ENCODE measurements at regions not wholly inside any gene's neighbourhood (a gene's known extent, or its start where the extent isn't known, plus 50 kb on each side); places are given as distances from the start of the nearest gene placed in this dataset.
"Not testable (repeated sequence)": the region's sequence is repeated elsewhere in the genome, so short reads cannot be mapped to it uniquely, and the experiment has no call there.

DNA sequence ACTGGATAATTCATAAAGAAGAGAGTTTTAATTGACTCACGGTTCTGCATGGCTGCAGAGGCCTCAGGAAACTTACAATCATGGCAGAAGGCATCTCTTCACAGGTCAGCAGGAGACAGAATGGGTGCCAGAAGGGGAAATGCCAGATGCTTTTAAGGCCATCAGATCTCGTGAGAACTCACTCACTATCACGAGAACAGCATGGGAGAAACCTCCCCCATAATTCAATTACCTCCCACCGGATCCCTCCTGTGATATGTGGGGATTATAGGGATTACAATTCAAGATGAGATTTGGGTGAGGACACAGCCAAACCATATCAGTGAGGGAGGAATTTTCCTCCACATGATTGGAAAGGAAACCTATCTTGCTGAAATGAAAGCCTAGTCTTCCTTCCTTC, 108.1 kb upstream of the TMEM132E start:
- not testable (repeated sequence) for DNase-seq

DNA sequence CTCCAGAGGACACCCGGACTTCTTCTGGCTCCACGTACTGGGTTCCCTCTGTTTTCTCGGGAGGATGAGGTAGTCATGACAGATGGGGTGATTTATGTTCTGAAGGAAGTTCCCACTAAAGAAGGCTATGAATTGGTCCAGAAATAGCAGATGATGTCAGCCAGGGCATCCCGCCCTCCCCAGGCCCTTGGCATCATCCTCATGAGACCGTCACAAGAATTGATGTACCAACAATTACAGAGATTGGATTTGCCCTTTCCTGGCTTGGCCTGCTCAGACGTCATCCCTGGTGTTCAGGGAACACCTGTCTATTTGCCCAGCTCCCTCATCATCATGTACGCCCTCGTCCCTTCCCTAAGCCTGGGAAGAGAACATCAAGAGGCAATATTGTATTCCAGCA, 102.8 kb upstream of the CCL1 start:
- DNase-seq = no peak

DNA sequence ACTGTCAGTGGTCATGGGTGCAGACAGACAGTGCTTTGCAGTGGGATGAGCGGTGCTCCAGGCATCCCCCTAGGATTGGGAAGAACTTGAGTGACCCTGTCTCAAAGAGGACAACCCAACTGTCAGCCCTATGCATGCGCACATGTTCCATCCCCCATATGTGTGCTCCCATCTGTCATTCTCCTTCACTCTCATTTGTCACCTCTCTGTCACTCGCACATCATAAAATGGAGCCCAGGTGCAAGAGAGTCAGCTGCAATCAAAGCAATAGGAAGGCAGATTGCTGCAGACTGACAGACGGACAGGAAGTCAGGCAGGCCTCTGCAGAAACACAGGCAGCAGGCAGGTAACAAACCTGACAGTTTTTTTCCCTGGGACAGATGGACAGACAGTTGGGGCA, 101.8 kb upstream of the CCL1 start:
- DNase-seq = no peak

DNA sequence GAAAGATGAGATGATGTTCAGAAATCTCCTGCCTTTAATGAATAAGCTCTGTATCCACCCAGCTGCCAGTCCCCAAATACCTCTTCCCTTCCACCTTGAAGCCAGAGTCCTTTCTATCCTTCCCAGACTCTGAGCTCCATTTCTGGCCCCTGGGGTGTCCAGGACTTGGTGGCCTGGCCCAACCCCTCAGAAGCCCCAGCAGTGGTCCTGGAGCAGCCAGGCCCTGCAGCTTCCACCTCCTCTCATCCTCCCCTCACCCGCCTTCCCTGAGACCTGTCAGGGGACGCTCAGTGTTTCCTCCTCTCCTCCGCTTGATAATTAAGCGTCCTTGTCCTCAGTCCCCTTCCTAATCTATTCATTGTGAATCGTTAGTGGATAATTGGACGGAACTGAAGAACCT, 95.2 kb upstream of the CCL1 start:
- DNase-seq = no peak

DNA sequence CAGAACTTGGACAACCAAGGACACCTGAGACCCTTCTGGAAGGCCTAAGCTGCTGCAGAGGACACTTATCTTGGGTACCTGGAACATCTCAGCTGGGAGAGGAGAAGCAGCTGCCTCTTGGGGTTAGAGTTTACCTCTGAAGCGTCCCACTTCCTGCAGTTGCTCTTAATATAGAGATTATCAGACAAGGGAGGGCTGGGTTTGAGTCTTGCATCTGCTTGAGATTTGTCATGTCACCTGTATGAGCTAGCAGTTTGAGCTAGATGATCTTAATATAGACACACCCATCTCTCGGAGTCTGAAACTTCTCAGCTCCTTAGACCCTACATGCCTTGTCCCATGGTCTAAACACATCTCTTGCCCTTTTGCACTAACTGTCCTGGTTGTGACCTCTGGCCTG, 93.1 kb upstream of the CCL1 start:
- DNase-seq = no peak

DNA sequence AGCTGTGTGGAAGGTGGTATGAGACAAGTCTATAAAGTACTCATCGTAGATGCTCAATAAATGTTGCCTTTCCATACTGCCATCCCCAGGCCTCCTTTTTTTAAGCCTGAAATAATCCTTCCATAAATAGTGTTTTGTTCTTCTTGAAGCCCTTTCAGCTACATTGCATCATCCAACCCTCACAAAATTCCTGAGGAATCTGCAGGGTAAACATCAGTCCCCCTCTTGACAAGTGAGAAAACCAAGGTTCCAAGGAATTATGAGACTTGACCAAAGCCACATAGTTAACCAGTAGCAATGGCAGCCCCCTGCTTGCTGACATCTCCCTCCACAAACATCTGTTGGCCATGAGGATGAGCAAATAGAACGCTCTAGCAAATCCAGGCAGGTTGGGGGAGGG, 89.7 kb upstream of the CCL1 start:
- DNase-seq = no peak

GRCh38 chr17:34451313-34451712, 88.3 kb upstream of the CCL1 start:
- DNase-seq = no peak

DNA sequence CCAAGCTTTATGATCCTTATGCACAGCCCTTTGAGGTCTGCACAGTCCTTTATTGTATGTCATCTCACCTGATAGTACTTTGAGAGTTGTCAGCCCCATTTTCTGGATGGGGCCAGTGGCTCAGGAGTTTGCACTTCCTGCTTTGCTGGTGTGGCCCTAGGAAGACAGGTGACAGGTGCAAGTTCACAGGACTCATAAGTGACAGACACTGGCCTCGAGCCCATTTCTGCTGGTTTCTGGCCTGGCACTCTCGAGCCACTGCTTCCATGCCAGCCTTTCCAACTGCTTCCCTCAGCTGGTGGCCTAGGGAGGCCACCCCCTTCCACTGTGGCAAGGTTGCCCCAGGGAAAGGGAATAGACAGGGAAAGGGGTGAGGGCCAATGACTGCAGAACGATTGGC, 84.4 kb upstream of the CCL1 start:
- DNase-seq = no peak

DNA sequence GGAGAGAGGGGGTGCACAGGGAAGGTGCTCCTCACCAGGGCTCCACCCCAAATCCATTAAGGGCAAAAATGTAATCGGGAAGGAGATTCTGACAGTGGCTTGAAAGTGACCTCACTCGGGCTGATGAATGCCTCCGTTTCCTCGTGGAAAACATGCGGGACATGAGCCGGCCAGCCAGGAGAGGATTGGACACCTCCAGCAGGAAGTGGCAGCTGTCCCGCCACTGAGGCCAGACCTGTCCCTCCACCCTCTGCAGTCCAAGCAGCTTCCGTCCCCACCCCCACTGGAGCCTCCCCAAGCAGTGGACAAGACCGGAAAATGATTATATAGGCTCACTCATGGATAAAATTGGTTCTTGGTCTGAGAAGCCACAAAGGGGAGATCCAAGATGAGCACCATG, 82.1 kb upstream of the CCL1 start:
- no peak for DNase-seq

GRCh38 chr17:34443619-34444469, 80.8 kb upstream of the CCL1 start:
- no peak for DNase-seq

GRCh38 chr17:34442387-34443111, 79.5 kb upstream of the CCL1 start:
- no peak for DNase-seq

DNA sequence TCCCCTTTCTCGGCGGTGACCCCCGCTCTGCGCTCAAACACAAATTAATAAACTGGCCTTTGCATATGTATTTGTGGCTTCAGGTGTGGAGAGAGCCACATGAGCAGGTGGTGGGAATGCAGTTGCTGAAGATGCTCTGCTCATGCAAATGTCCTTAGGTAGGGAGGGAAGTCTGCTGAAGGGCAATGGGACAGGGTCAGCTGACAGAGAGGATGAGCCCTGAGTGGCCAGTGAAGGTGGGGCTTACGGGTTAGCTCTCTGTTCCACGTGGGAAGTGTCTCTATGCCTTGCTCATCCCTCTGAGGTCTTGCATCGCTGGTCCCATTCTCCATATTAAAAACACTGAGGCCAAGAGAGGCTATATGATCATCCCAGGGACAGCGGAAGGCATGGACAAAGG, 74.2 kb upstream of the CCL1 start:
- no peak for DNase-seq

GRCh38 chr17:34436607-34437006, 73.6 kb upstream of the CCL1 start:
- no peak for DNase-seq

- no peak for DNase-seq
Measured at GRCh38 chr17:34435182-34435928, 72.3 kb upstream of the CCL1 start.

GRCh38 chr17:34434052-34434451, 71.0 kb upstream of the CCL1 start:
- DNase-seq = no peak

DNA sequence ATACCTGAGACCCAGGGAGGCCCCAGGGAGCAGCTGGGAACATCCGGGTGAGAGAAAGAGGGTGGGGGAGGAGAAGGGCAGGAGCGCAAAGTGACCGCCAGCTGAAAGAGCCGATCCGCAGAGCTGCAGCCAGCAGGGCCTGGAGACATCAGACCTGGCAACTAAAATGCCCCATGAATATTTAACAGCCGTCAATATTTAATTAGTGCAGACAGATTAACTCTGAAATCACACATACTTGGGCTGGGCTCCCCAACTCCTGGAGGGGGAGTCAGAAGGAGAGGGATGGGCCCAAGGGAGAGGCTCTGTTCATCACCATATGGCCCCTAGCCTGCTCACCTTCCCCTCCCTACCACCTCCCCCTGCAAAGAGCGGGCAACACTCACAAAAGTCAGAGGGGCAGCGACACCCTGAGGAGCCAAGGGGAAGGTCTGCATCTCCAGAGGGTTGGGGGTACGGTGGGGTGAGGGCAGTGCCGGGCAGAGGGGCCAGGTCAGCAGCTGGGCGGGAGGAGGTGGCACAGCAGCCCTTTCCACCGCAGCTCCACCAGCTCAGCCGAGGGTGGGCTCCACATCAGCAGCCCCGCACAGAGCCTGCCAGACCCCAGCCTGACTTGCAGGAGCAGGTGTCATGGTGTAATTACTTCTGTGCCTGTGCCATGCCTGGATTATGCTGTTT, 61.9 kb upstream of the CCL1 start:
- no peak for DNase-seq

- no peak for DNase-seq
Measured at GRCh38 chr17:34423978-34424813, 61.2 kb upstream of the CCL1 start.

- DNase-seq = not testable (repeated sequence)
Measured at GRCh38 chr17:34423315-34423714, 60.3 kb upstream of the CCL1 start.

DNA sequence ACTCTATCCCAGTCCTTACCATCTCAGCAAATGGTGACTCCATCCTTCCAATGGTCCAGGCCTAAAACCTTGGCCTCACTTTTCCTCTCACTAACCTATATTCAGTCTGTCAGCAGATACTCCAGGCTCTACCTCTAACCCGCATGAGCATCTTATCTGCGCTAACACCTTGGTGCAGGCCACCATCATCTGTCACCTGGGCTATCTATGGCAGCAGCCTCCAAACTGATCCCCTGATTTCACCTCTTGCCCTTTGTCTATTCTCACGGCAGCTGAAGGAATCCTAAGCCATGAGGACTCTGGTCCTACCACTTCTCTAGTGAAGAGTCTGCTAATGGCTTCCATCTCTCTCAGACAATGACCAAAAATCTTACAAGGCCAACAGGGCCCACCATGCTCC, 57.9 kb upstream of the CCL1 start:
- DNase-seq = no peak

DNA sequence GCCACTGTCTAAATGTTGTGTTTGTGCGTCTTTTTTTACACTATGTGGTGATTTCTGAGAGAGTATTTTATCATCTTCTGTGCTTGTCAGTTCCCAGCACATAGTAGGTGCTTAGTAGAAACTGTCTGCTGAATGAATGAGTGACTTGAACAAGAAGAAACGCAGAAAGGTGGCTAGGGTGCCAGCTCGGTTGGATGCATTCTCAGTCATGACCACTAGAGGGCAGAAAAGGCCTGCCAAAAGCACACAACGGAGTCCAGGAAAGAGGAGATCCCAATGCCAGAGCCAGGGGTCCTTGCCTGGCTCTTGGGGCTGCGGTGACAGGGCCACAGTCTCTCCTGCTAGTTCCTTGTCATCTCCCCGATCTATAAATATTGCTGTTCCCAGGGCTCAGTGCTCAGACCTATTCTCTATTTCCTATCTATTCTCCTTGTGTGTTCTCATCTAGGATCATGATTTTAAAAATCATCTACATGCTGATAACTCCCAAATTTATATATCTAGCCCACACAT, 57.3 kb upstream of the CCL1 start:
- DNase-seq = peak; percentile 27

- DNase-seq = no peak
Measured at GRCh38 chr17:34416116-34416515, 53.1 kb upstream of the CCL1 start.

DNA sequence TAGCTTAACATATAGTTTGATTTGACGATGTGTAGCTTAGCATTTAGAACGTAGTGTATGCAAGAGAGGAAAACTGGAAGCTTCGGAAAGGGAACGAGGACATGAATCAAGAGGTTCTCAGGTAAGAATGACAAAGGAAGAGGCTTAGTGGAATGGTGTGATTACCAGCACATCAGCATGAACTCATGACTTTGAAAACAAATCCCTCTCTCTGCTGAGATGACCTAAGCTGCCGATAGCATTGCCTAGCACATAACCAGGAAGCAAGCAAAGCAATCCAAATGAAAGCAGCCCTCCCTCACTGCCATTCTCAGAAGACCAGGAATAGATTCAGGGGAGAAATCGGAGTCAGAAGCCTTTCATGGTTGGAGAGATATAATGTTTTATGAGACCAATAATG, 51.3 kb upstream of the CCL1 start:
- no peak for DNase-seq

All from NK-92 treated with Interleukin-12 subunit alpha and Interleukin-12 subunit beta, amount 100 ng/mL, for 24 hours (cell line).